Heart left ventricle (tissue), 16 donors: ENCODE measurements at regions not wholly inside any gene's neighbourhood (a gene's known extent, or its start where the extent isn't known, plus 50 kb on each side); places are given as distances from the start of the nearest gene placed in this dataset.

Experiments
- ATAC-seq, 4 donors: fragments of 200-7000 bp; cut with Tn5 transposase; one replicate each; pipeline ENCODE4 v1.9.1; 2020 to 2022; ENCODE audit warnings: moderate library complexity in 4 of 4, mild to moderate bottlenecking in 3 of 4, moderate number of reproducible peaks in 1 of 4
- DNase-seq, 5 donors: peaks; one replicate each; pipeline ENCODE4 v3.0.0-alpha.2; 2020
- H3K27ac ChIP-seq, 12 donors: fragments of 200-600 bp; sonication (generic) in 4 of 12; one replicate each; pipeline versions ENCODE4 v1.5.0 to v1.8.0; 2016 to 2022; ENCODE audit warnings: mild to moderate bottlenecking in 2 of 12
- H3K27me3 ChIP-seq, 9 donors: fragments of 200-600 bp; sonication (generic) in 2 of 9; one replicate each; pipeline versions ENCODE4 v1.5.1 to v1.8.0; 2016 to 2022; ENCODE audit warnings: mild to moderate bottlenecking in 3 of 9
- H3K36me3 ChIP-seq, 9 donors: fragments of 200-600 bp; sonication (generic) in 2 of 9; one replicate each; pipeline versions ENCODE4 v1.5.0 to v1.8.0; 2018 to 2022; ENCODE audit warnings: mild to moderate bottlenecking in 2 of 9
- H3K4me1 ChIP-seq, 12 donors: fragments of 200-600 bp; sonication (generic) in 4 of 12; one replicate each; pipeline versions ENCODE4 v1.5.0 to v1.8.0; 2016 to 2022; ENCODE audit warnings: mild to moderate bottlenecking in 3 of 12
- H3K4me3 ChIP-seq, 12 donors: fragments of 200-600 bp; sonication (generic) in 4 of 12; one replicate each; pipeline versions ENCODE4 v1.5.0 to v1.8.0; 2017 to 2022; ENCODE audit warnings: mild to moderate bottlenecking in 9 of 12, moderate library complexity in 4 of 12
- H3K9me3 ChIP-seq, 12 donors: fragments of 200-600 bp; sonication (generic) in 4 of 12; one replicate each; pipeline versions ENCODE4 v1.5.0 to v1.8.0; 2016 to 2022; ENCODE audit warnings: mild to moderate bottlenecking in 1 of 12
- CTCF ChIP-seq, 12 donors: fragments of 200-600 bp; sonication (generic) in 4 of 12; IDR thresholded peaks; one replicate each; pipeline versions ENCODE4 v1.5.0 to v1.8.0; 2018 to 2022; ENCODE audit warnings: antibody characterized with exemption in 12 of 12, mild to moderate bottlenecking in 5 of 12
- POLR2A ChIP-seq, 2 donors: fragments of 450-650 bp; IDR thresholded peaks; one replicate each; pipeline ENCODE4 v1.6.1; 2017; ENCODE audit warnings: antibody characterized with exemption in 2 of 2, mild to moderate bottlenecking in 2 of 2, moderate library complexity in 2 of 2
- WGBS, 4 donors: extraction: QIAGEN DNeasy Blood & Tissue Kit in 2 of 4; methylation state at CpG; one replicate each; pipeline versions ENCODE4 v1.1.5 to v1.1.7; 2013 to 2018; 5-methylcytosine and 5-hydroxymethylcytosine counted together
- intact Hi-C, 10 donors: fragments of 100-400 bp; cut with DNase I; formaldehyde crosslinking; loops; one replicate each; pipeline versions ENCODE4 v1.11.1 to v1.14.2; 2022
- donor health status: ischemic (EF 13 %, LVEDD 7.1; RV severe dilation, severe dysfunction).
- donor health status: healthy with polysubstance abuse.
- donor health status: DM: no; HTN: yes; CAD: no.
- donor health status: DM: no; HTN: no; CAD: no.
- donor health status: ischemic (EF 25% LVEDD 6.9; RV normal size, moderate dysfunction).
- donor health status: ischemic (EF 25% LVEDD 5.7; RV mildly dilated, moderate dysfunction).
- donor health status: healthy.
- donor health status: DM: yes; HTN: yes; CAD: no.
- donor health status: ischemic (EF 35%, LVEDD 5.7; RV mildly dilated, moderate dysfunction).
- donor health status: nonischemic (EF 11% LVEDD 7.7; RV severe dilation, severe dysfunction).
- donor health status: DM: yes; HTN: yes; CAD: no.
- donor health status: PGD.
- donor health status: ischemic (EF 29% LVEDD 5.4; RV normal size, mild dysfunction).
- donor health status: nonischemic (EF 23%, LVEDD 6.1; RV moderate dilation, normal function).

DNA sequence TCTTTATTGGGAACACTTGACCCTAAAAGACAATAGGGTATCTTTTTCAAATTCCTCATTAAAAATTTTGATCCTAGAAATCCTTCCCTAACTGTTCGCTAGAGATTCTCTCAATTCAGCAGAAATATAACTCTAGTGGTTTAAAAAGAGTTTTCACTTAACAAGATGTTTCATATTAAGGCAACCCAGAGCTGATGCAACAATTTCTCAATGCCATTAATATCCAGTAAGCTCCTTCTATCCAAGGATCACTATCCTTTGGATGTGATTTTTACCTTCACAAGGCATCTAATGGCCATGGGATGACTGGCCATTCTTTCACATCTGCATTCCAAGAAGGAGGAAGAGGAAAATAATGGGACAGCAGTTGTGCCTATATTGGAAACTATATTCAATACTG lies 183.4 kb downstream of the ANKRD50 start:
- DNase-seq (no peak), ATAC-seq (no peak)
- intact Hi-C loops = no loop called here
- TF ChIP-seq POLR2A (IDR thresholded peaks at IDR 0.05) (no peak), CTCF (IDR thresholded peaks at IDR 0.05) (no peak)
- WGBS, 4 donors = 98 to 99% (median 98%) methylated on average over 1 of the region's 1 CpG
- Histone ChIP-seq H3K36me3 (no peaks in the 10 kb centered on the region), H3K27me3 (no peaks in the 10 kb centered on the region), H3K4me1 (peaks cover 0 to 9% (median 0%) of the 10 kb centered on the region in 12 donors), H3K27ac (no peak overlapping the region), H3K4me3 (no peak overlapping the region), H3K9me3 (no peaks in the 10 kb centered on the region)

DNA sequence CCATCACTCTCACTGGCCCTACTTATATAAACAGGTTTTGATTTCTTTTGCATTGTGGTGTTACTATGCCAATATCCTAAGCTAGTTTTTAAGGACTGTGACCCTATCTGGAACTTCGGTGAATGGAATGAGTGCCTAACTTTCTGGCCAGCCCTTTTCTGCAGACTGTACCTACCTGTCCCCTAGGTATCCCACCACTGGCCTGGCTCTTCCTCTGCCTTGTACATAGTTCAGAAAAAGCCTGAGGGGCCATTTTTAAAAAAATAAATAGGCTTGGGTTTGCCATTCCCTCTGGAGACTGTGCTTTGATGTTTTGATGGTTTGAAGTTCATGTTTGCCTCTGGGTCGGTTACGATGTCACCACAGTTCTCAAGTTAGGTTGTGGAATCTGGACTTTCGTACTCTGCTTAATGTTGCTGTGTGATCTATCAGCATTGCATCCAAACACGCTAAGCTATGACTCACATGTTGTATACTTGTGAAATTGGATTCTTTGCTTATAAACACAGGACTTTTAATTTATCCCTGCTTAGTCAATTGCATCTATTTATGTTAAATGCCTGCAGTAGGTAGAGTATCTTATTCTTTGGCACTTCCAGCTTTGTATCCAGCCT lies 182.0 kb downstream of the ANKRD50 start:
- H3K27ac ChIP-seq = no peak overlapping the region
- no peak overlapping the region for H3K4me3 ChIP-seq
- ATAC-seq = no peak
- H3K27me3 ChIP-seq = no peaks in the 10 kb centered on the region
- H3K36me3 ChIP-seq = no peaks in the 10 kb centered on the region
- H3K4me1 ChIP-seq = peaks cover 0 to 9% (median 0%) of the 10 kb centered on the region in 12 donors
- 78 to 95% (median 84%) methylated on average over 5 of the region's 5 CpGs for WGBS, 4 donors
- intact Hi-C loops = no loop called here
- no peaks in the 10 kb centered on the region for H3K9me3 ChIP-seq
- TF ChIP-seq CTCF (IDR thresholded peaks at IDR 0.05) (no peak), POLR2A (IDR thresholded peaks at IDR 0.05) (no peak)
- DNase-seq = no peak

- H3K27me3 ChIP-seq = no peaks in the 10 kb centered on the region
- intact Hi-C loops = no loop called here
- ATAC-seq (no peak), DNase-seq (no peak)
- 94 to 97% (median 96%) methylated on average over 2 of the region's 2 CpGs for WGBS, 4 donors
- no peaks in the 10 kb centered on the region for H3K36me3 ChIP-seq
- no peak overlapping the region for H3K4me3 ChIP-seq
- no peaks in the 10 kb centered on the region for H3K9me3 ChIP-seq
- H3K27ac ChIP-seq = no peak overlapping the region
- peaks cover 0 to 4% (median 0%) of the 10 kb centered on the region in 12 donors for H3K4me1 ChIP-seq
- TF ChIP-seq CTCF (IDR thresholded peaks at IDR 0.05) (no peak), POLR2A (IDR thresholded peaks at IDR 0.05) (no peak)
Observed at GRCh38 chr4:124534131-124534530, 178.4 kb downstream of the ANKRD50 start.

GRCh38 chr4:124535003-124535402 lies 177.5 kb downstream of the ANKRD50 start:
- H3K27me3 ChIP-seq = no peaks in the 10 kb centered on the region
- H3K4me3 ChIP-seq = no peak overlapping the region
- TF ChIP-seq POLR2A (IDR thresholded peaks at IDR 0.05) (no peak), CTCF (IDR thresholded peaks at IDR 0.05) (no peak)
- no peak overlapping the region for H3K27ac ChIP-seq
- no peaks in the 10 kb centered on the region for H3K9me3 ChIP-seq
- no peak for ATAC-seq
- intact Hi-C loops = no loop called here
- DNase-seq = no peak
- WGBS, 4 donors = 79 to 93% (median 90%) methylated on average over 1 of the region's 1 CpG
- H3K4me1 ChIP-seq = peaks cover 0 to 4% (median 0%) of the 10 kb centered on the region in 12 donors
- H3K36me3 ChIP-seq = no peaks in the 10 kb centered on the region
